HEK293 (cell line): ENCODE measurements at regions not wholly inside any gene's neighbourhood (a gene's known extent, or its start where the extent isn't known, plus 50 kb on each side); places are given as distances from the start of the nearest gene placed in this dataset.
"Not testable (repeated sequence)": the region's sequence is repeated elsewhere in the genome, so short reads cannot be mapped to it uniquely, and the experiment has no call there.

Experiments
- BCL11B ChIP-seq: fragments of 450-650 bp; formaldehyde crosslinking; IDR thresholded peaks from 2 replicates; pipeline ENCODE4 v1.5.1; 2016; ENCODE audit warnings: low read depth, missing biosample characterization, missing genetic modification characterization
- TRIM28 ChIP-seq: IDR thresholded peaks from 2 replicates; pipeline ENCODE4 v1.6.1; 2011; ENCODE audit warnings: low read length, control low read depth, borderline replicate concordance
- ZFP69B ChIP-seq: fragments of 450-650 bp; formaldehyde crosslinking; IDR thresholded peaks from 2 replicates; pipeline ENCODE4 v1.5.1; 2016; ENCODE audit warnings: missing biosample characterization, missing genetic modification characterization
- ZNF548 ChIP-seq: fragments of 450-650 bp; formaldehyde crosslinking; IDR thresholded peaks from 2 replicates; pipeline ENCODE4 v1.5.1; 2016; ENCODE audit warnings: missing biosample characterization, missing genetic modification characterization
- ZNF558 ChIP-seq: fragments of 450-650 bp; formaldehyde crosslinking; IDR thresholded peaks from 2 replicates; pipeline ENCODE4 v1.5.1; 2016; ENCODE audit warnings: missing biosample characterization, missing genetic modification characterization
- ZNF747 ChIP-seq: fragments of 450-650 bp; formaldehyde crosslinking; IDR thresholded peaks from 2 replicates; pipeline ENCODE4 v1.5.1; 2016; ENCODE audit warnings: missing biosample characterization, missing genetic modification characterization
- ZNF792 ChIP-seq: fragments of 450-650 bp; formaldehyde crosslinking; IDR thresholded peaks from 2 replicates; pipeline ENCODE4 v1.5.1; 2016; ENCODE audit warnings: missing biosample characterization, missing genetic modification characterization
- ZNF843 ChIP-seq: fragments of 450-650 bp; formaldehyde crosslinking; IDR thresholded peaks from 2 replicates; pipeline ENCODE4 v1.5.1; 2016; ENCODE audit warnings: missing biosample characterization, missing genetic modification characterization
- TF ChIP-seq, protein P1 (sequence below): fragments of 450-650 bp; formaldehyde crosslinking; IDR thresholded peaks from 2 replicates; pipeline ENCODE4 v1.5.1; 2016; ENCODE audit warnings: missing biosample characterization, missing genetic modification characterization

DNA sequence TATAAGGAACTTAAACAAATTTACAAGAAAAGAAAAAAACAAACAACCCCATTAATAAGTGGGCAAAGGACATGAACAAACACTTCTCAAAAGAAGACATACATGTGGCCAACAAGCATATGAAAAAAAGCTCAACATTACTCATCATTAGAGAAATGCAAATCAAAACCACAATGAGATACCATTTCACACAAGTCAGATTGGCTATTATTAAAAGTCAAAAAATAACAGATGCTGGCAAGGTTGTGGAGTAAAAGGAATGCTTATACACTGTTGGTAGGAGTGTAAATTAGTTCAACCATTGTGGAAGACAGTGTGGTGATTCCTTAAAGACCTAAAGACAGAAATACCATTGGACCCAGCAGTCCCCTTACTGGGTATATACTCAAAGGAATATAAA lies 113.5 kb downstream of the SH2D1A start:
- not testable (repeated sequence) for TF ChIP-seq BCL11B (tag by site-specific recombination); TRIM28; ZNF747 (tag by site-specific recombination); ZNF843 (tag by site-specific recombination); ZNF558 (tag by site-specific recombination); ZFP69B (tag by site-specific recombination); ZNF548 (tag by site-specific recombination); ZNF792 (tag by site-specific recombination)
- TF ChIP-seq, protein P1, sequence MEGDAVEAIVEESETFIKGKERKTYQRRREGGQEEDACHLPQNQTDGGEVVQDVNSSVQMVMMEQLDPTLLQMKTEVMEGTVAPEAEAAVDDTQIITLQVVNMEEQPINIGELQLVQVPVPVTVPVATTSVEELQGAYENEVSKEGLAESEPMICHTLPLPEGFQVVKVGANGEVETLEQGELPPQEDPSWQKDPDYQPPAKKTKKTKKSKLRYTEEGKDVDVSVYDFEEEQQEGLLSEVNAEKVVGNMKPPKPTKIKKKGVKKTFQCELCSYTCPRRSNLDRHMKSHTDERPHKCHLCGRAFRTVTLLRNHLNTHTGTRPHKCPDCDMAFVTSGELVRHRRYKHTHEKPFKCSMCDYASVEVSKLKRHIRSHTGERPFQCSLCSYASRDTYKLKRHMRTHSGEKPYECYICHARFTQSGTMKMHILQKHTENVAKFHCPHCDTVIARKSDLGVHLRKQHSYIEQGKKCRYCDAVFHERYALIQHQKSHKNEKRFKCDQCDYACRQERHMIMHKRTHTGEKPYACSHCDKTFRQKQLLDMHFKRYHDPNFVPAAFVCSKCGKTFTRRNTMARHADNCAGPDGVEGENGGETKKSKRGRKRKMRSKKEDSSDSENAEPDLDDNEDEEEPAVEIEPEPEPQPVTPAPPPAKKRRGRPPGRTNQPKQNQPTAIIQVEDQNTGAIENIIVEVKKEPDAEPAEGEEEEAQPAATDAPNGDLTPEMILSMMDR (tag by site-specific recombination) = not testable (repeated sequence)
